SH-SY5Y (cell line): ENCODE measurements at regions not wholly inside any gene's neighbourhood (a gene's known extent, or its start where the extent isn't known, plus 50 kb on each side); places are given as distances from the start of the nearest gene placed in this dataset.

Experiments
- GATA2 ChIP-seq: IDR thresholded peaks from 2 replicates; pipeline ENCODE4 v1.6.1; 2011; ENCODE audit warnings: mild to moderate bottlenecking, low read depth, low read length
- GATA3 ChIP-seq: IDR thresholded peaks from 2 replicates; pipeline ENCODE4 v1.6.1; 2011; ENCODE audit warnings: low read depth, mild to moderate bottlenecking, low read length, moderate library complexity

DNA sequence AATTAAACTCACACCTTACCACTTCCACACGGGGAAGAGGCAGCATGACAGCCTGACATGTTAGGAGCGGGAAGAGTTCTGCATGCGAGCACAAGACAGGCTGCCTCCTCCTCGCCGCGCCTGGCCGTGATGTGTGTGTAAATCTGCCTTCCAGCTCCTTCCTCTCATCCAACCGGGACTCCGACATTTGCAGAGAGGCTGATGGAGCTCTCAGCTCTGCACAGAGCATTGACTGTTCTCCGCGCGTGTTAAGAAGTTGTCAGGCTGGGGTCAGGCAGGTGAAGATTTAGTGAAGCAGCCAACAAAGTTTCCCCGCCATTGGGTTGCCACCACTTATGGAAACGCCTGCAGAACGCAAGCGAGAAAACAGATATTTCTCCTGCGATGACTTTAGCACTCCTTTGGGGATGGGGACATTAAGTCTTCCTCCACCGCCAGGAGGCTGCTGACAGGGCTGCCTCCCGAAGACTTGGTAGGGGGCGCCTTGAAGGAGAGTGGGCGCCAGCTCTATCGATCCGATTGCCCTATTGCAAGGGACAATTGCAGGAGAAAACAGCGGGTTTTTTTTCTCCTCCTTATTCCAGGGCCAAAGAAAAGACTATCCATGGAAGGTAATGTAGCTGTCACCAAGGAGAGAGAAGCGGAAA lies 213.9 kb upstream of the TSHZ3 start:
- no peak for TF ChIP-seq GATA2
- no peak for TF ChIP-seq GATA3
